Choroid plexus epithelial cell (primary cell): ENCODE measurements at regions not wholly inside any gene's neighbourhood (a gene's known extent, or its start where the extent isn't known, plus 50 kb on each side); places are given as distances from the start of the nearest gene placed in this dataset.

Experiments used
- DNase-seq: peaks from one replicate; pipeline ENCODE4 v3.0.0-alpha.2; 2010; ENCODE audit warnings: low read depth
- H3K4me3 ChIP-seq: 2 replicates; pipeline ENCODE4 v1.5.1; 2011; ENCODE audit warnings: low read depth, mild to moderate bottlenecking, control low read depth, low read length, moderate library complexity
- CTCF ChIP-seq: conservative IDR thresholded peaks from 2 replicates; pipeline ENCODE4 v1.5.1; 2011; ENCODE audit warnings: low read depth, mild to moderate bottlenecking, control low read depth, inconsistent platforms, low read length, moderate library complexity

GRCh38 chr7:13312307-13312706, 624.9 kb downstream of the ARL4A start:
- TF ChIP-seq CTCF = no peak
- no peak overlapping the region for H3K4me3 ChIP-seq
- DNase-seq = no peak

- TF ChIP-seq CTCF = no peak
- DNase-seq = no peak
Observed at GRCh38 chr7:13320333-13320732, 632.9 kb downstream of the ARL4A start.

GRCh38 chr7:13321316-13321715, 633.9 kb downstream of the ARL4A start:
- peak; percentile 19 for DNase-seq
- H3K4me3 ChIP-seq = no peak overlapping the region
- TF ChIP-seq CTCF = no peak

More at GRCh38 chr7:13320333-13320732, 632.9 kb downstream of the ARL4A start:
- no peak overlapping the region for H3K4me3 ChIP-seq

- no peak for DNase-seq
- TF ChIP-seq CTCF = no peak
Observed at GRCh38 chr7:13322126-13322525, 634.7 kb downstream of the ARL4A start.

GRCh38 chr7:13327669-13328068, 640.2 kb downstream of the ARL4A start:
- peak; percentile 55 for DNase-seq
- TF ChIP-seq CTCF = no peak
- no peak overlapping the region for H3K4me3 ChIP-seq

More at GRCh38 chr7:13322126-13322525, 634.7 kb downstream of the ARL4A start:
- H3K4me3 ChIP-seq = no peak overlapping the region

- TF ChIP-seq CTCF = no peak
- no peak for DNase-seq
- no peak overlapping the region for H3K4me3 ChIP-seq
Observed at GRCh38 chr7:13333371-13333770, 645.9 kb downstream of the ARL4A start.

- H3K4me3 ChIP-seq = no peak overlapping the region
- no peak for TF ChIP-seq CTCF
- peak; percentile 44 for DNase-seq
Observed at GRCh38 chr7:13336227-13336626, 648.8 kb downstream of the ARL4A start.
